PC-9 (cell line): ENCODE measurements at regions not wholly inside any gene's neighbourhood (a gene's known extent, or its start where the extent isn't known, plus 50 kb on each side); places are given as distances from the start of the nearest gene placed in this dataset.

Source experiments
- CTCF ChIP-seq: fragments of 200-600 bp; sonication (generic); conservative IDR thresholded peaks from 2 replicates; pipeline ENCODE4 v1.6.1; 2017; ENCODE audit warnings: mixed run types, antibody characterized with exemption, mild to moderate bottlenecking, moderate library complexity
- EZH2 ChIP-seq: fragments of 200-600 bp; sonication (generic); IDR thresholded peaks from 2 replicates; pipeline ENCODE4 v1.8.0; 2017; ENCODE audit warnings: antibody characterized with exemption, low read depth

- TF ChIP-seq CTCF (no peak), EZH2 (no peak)
Measured at GRCh38 chr10:128217136-128217535, 90.9 kb upstream of the MKI67 start.
